SU-DHL-6 (cell line): ENCODE measurements at regions not wholly inside any gene's neighbourhood (a gene's known extent, or its start where the extent isn't known, plus 50 kb on each side); places are given as distances from the start of the nearest gene placed in this dataset.

ENCODE experiments used
- H2AFZ ChIP-seq: fragments of 200-600 bp; sonication (generic); 2 replicates; pipeline ENCODE4 v1.6.1; 2014; ENCODE audit warnings: low read depth, mild to moderate bottlenecking, moderate library complexity, mixed read lengths, antibody characterized with exemption, low read length; ENCODE audit not compliant: severe bottlenecking
- H3F3A ChIP-seq: fragments of 200-600 bp; shearing (Covaris generic); 2 replicates; pipeline ENCODE4 v1.6.0; 2016; ENCODE audit warnings: antibody characterized with exemption, mild to moderate bottlenecking; ENCODE audit not compliant: insufficient read depth
- H3K27ac ChIP-seq: fragments of 200-600 bp; sonication (generic); 2 replicates; pipeline ENCODE4 v1.5.1; 2016; ENCODE audit warnings: low read depth, mild to moderate bottlenecking, low read length, moderate library complexity, mixed read lengths
- H3K27me3 ChIP-seq: fragments of 200-600 bp; sonication (generic), shearing (Covaris generic); 2 replicates; pipeline ENCODE4 v1.6.0; 2014; ENCODE audit warnings: mild to moderate bottlenecking, low read length
- H3K36me3 ChIP-seq: fragments of 200-600 bp; sonication (generic); 2 replicates; pipeline ENCODE4 v1.6.1; 2014; ENCODE audit warnings: mild to moderate bottlenecking, low read length, mixed read lengths
- H3K4me2 ChIP-seq: fragments of 300-600, 200-600 bp; shearing (Covaris generic), sonication (generic); 2 replicates; pipeline ENCODE4 v1.6.0; 2014; ENCODE audit warnings: low read length, low read depth, mild to moderate bottlenecking; ENCODE audit not compliant: poor library complexity, severe bottlenecking
- H3K4me3 ChIP-seq: fragments of 200-600 bp; sonication (generic); 2 replicates; pipeline ENCODE4 v1.5.1; 2014; ENCODE audit warnings: antibody characterized with exemption, low read length, mild to moderate bottlenecking, mixed read lengths; ENCODE audit not compliant: insufficient read depth, poor library complexity, severe bottlenecking
- H3K79me2 ChIP-seq: fragments of 200-600 bp; sonication (generic); 2 replicates; pipeline ENCODE4 v1.6.1; 2014; ENCODE audit warnings: mild to moderate bottlenecking, low read length, moderate library complexity; ENCODE audit not compliant: insufficient read depth
- H3K9ac ChIP-seq: fragments of 200-600 bp; sonication (generic); 2 replicates; pipeline ENCODE4 v1.7.0; 2014; ENCODE audit warnings: mild to moderate bottlenecking, low read length
- H3K9me2 ChIP-seq: fragments of 200-600 bp; sonication (generic); replicated peaks from 2 replicates; pipeline ENCODE4 v1.6.1; 2014; ENCODE audit warnings: low read length; ENCODE audit not compliant: insufficient read depth
- H3K9me3 ChIP-seq: fragments of 200-600 bp; sonication (generic); 2 replicates; pipeline ENCODE4 v1.6.1; 2014; ENCODE audit warnings: low read length, mixed read lengths; ENCODE audit not compliant: insufficient read depth
- H4K20me1 ChIP-seq: fragments of 200-600 bp; sonication (generic); 2 replicates; pipeline ENCODE4 v1.6.1; 2014; ENCODE audit warnings: low read depth, mild to moderate bottlenecking, antibody characterized with exemption, low read length, moderate library complexity, mixed read lengths
- EZH2phosphoT487 ChIP-seq: fragments of 200-600 bp; sonication (generic), shearing (Covaris generic); conservative IDR thresholded peaks from 2 replicates; pipeline ENCODE4 v1.6.1; 2018; ENCODE audit warnings: mild to moderate bottlenecking, antibody characterized with exemption, low read length, moderate library complexity, mixed read lengths
- TF ChIP-seq, protein P1 (sequence below): fragments of 200-600 bp; sonication (generic); IDR thresholded peaks from one replicate; pipeline ENCODE4 v1.5.1; 2017; ENCODE audit warnings: antibody characterized with exemption, mild to moderate bottlenecking, low read length, moderate library complexity; ENCODE audit not compliant: insufficient read depth, poor library complexity, severe bottlenecking

DNA sequence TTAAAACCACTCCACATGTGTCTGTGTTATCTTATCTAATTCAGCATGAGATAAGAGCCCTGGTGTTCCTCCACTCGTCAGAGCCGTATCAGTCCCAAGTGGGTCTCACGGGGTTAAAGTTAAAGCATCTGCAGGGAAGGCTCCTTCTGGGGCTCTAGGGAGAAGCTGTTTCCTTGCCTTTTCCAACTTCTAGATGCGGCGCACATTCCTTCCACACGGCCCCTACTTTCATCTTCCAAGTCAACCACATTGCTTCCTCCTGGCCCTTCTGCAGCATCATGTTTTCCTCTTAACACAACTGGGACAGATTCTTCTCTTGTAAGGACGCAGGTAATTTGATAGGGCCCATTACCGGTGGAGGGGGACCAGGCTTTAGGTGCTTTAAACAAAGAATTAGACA, 620.1 kb upstream of the DPP6 start:
- Histone ChIP-seq H3F3A (no peaks in the 10 kb centered on the region), H3K9me2 (no peaks in the 10 kb centered on the region), H3K27ac (no peak overlapping the region), H3K9me3 (no peaks in the 10 kb centered on the region), H3K27me3 (no peaks in the 10 kb centered on the region), H3K4me3 (no peak overlapping the region), H4K20me1 (no peaks in the 10 kb centered on the region), H3K9ac (no peak overlapping the region), H3K79me2 (no peaks in the 10 kb centered on the region), H3K4me2 (no peak overlapping the region), H2AFZ (no peak overlapping the region), H3K36me3 (no peaks in the 10 kb centered on the region)
- TF ChIP-seq, protein P1, sequence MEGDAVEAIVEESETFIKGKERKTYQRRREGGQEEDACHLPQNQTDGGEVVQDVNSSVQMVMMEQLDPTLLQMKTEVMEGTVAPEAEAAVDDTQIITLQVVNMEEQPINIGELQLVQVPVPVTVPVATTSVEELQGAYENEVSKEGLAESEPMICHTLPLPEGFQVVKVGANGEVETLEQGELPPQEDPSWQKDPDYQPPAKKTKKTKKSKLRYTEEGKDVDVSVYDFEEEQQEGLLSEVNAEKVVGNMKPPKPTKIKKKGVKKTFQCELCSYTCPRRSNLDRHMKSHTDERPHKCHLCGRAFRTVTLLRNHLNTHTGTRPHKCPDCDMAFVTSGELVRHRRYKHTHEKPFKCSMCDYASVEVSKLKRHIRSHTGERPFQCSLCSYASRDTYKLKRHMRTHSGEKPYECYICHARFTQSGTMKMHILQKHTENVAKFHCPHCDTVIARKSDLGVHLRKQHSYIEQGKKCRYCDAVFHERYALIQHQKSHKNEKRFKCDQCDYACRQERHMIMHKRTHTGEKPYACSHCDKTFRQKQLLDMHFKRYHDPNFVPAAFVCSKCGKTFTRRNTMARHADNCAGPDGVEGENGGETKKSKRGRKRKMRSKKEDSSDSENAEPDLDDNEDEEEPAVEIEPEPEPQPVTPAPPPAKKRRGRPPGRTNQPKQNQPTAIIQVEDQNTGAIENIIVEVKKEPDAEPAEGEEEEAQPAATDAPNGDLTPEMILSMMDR = no peak
- no peak for TF ChIP-seq EZH2phosphoT487

DNA sequence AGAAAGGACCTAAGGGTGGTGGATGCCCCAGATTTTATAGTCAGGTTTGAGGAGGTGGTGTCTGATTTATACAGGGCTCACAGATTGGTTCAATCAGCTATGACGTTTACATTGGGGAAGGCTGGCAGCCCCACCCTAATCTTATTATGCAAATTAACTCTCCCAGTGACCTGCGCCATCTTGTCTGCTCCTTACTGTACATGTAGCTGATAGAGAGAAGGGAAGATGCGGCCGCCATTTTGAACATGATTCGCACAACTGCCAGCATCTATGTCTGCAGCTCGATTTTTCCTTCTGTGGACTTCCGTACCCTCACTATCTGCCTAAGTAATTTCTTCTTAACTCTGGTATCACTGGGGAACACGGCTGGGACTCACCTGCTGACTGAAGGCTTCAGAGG, 619.0 kb upstream of the DPP6 start:
- H3K9me2 ChIP-seq = no peaks in the 10 kb centered on the region
- no peaks in the 10 kb centered on the region for H4K20me1 ChIP-seq
- no peak overlapping the region for H3K27ac ChIP-seq
- no peak overlapping the region for H3K9ac ChIP-seq
- H3K79me2 ChIP-seq = no peaks in the 10 kb centered on the region
- H2AFZ ChIP-seq = no peak overlapping the region
- H3K27me3 ChIP-seq = no peaks in the 10 kb centered on the region
- no peaks in the 10 kb centered on the region for H3F3A ChIP-seq
- H3K4me2 ChIP-seq = no peak overlapping the region
- no peaks in the 10 kb centered on the region for H3K9me3 ChIP-seq
- TF ChIP-seq, protein P1 = no peak
- no peak for TF ChIP-seq EZH2phosphoT487
- no peaks in the 10 kb centered on the region for H3K36me3 ChIP-seq
- no peak overlapping the region for H3K4me3 ChIP-seq

DNA sequence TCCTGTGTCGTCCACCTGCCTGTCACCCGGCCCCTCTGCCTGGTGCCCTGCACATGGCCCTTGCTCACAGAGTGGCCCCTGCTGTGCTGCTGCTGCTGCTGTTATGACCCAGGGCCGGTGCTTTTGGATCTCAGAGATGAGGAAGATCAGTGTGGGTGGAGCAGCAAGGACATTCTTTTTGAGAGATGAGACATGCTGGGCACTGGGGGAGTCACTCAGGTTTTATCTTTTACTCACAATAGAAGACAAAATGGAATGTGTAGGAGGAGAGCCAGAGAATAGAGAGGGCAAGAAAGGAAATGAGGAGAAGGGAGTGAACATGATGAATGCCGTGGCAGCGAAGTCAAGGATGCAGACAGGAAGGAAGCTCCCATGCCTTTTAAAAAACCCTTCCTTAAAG, 611.5 kb upstream of the DPP6 start:
- H3K27me3 ChIP-seq = no peaks in the 10 kb centered on the region

More for the DNA sequence above, 611.5 kb upstream of the DPP6 start:
- Histone ChIP-seq H3K9ac (no peak overlapping the region), H3K27ac (no peak overlapping the region), H3K9me3 (no peaks in the 10 kb centered on the region), H3F3A (no peaks in the 10 kb centered on the region), H3K4me2 (no peak overlapping the region), H2AFZ (no peak overlapping the region), H3K9me2 (no peaks in the 10 kb centered on the region), H3K79me2 (no peaks in the 10 kb centered on the region), H4K20me1 (no peaks in the 10 kb centered on the region), H3K4me3 (no peak overlapping the region), H3K36me3 (no peaks in the 10 kb centered on the region)
- TF ChIP-seq EZH2phosphoT487 = no peak
- TF ChIP-seq, protein P1 = no peak
